ENCODE measurements at regions not wholly inside any gene's neighbourhood (a gene's known extent, or its start where the extent isn't known, plus 50 kb on each side); places are given as distances from the start of the nearest gene placed in this dataset.

DNA sequence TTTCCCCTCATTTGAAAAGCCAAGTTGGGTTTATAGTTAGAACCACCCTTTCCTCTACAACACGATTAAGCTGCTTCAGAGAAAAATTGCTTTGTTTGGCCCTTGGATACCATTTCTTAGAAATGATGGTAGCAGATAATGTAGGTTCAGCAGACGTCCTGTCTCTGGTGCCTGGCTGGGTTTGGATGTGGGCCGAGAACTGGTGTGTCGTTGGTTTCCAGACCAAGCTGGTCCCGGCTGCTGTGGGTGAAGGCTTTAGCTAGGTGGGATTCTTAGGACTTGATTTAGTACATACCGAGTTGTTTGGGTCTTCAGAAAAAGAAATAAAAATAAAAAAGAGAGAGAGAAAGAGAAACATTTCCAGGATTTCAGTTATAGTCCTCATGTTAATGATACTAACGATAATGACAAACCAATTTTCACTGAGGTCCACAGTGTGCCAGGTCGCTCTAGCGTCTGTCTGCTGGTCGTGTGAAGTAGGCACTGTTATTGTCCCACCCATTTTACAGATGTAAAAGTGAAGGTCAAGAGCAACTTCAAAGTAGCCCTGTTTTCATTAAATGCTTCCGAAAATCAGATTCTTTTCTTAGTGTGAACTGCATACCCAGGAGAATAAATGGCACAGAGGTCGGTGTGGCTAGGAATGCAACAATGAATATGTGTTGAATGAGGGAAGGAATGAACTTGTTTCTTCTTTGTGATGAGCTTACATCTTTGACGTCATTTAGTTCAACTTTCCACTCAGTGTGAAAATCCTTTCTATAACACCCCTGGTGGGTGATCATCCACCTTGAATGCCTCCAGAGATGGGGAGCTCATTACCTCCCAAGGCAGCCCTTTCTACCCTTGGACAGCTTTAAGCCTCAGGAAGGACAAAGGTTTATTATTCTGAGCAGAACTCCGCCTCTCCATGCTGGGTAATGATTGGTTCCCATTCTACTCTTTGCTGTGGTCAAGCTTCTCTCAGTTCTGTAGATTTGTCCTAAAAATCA lies 115.9 kb downstream of the INHBB start:
- no peak for DNase-seq

DNA sequence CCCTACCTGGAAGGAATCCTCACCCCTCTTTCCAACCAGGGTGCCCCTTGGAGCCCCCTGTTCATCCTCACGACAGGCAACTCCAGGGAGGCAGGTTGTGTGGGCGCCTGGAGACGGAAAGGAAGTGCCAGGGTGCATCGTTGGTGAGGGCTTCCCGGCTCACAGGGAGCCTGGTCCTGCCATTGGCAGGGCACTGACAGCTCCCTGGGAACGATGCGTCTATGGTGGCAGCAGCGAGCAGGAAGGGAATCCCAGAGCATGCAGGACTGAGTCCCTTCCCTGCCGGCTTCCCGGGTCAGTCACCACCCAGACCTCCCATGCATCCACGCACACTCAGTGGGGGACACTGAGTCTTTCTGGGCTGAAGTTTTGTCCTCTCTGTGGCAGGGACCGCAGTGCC lies 117.6 kb downstream of the INHBB start:
- no peak for DNase-seq

DNA sequence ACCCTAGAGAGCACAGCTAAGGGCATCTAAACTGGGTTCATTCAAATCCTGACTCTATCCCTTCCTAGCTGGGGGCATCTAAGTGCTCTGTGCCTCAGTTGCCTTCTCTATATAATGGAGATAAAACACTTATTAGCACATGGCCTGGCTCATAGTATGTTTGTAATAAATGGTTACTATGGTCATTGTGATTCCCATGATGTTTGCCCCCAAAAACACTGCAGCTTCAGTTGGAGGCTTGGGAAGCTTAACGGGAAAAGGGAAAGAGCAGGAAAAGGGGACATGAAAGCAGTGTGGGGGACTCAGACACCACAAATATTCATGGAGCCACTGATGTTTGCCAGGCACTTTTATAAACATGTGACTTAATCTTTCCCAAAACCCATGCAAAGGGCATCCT lies 118.1 kb downstream of the INHBB start:
- no peak for DNase-seq

DNA sequence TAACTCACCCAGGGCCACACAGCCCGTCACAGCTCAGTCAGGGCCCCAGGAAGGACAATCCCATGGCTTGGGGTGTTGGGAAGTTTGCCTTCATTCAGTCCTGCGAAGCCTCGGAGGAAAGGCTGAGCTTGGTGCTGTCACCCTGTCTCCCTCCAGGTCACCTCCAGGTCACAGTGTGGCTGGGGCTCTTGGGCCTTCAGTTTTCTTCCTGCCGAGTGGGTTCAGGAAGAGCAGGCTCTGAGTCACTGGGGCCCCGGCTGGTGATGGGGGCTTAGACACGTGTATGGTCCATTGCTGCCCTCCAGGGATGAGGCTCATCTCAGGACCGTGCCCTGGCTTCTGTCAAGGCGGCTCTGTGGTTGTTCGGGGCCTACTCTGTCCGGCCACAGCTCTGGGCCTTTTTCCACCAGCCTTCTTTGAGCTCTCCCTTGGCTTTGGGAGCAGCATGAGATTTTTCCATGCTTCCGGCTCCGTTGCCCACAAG lies 118.6 kb downstream of the INHBB start:
- no peak for DNase-seq

DNA sequence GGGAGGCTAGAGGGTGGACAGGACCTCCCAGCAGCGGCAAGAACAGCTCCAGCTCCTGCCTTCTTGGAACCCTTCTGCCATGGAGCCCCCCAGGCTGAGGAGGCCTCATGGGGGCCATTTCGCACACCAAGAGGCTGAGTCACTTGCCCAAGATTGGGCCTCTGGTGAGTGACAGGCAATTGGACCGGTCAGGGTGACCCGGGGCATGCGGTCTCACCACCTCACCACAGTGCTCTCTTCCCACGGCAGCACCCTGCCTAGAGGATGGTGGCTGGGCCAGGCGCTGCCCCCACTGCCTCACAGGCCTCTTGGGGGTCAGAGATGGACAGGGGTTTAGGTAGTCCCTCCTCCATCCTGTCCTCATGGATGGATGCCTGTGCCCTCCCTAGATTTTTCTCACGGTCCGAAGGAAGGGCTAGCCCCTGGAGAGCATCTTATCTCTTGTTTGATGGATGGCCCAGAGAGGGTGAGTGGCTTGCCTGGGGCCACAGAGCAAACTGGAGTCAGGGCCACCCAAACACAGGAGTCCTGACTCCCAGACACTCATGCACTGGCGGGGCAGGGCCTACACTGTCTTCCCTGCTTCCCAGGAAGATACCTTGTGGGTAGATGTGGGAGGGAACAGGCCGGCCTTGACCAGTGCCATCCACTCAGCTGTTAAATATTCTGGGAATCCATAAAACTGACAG lies 119.2 kb downstream of the INHBB start:
- no peak for DNase-seq

DNA sequence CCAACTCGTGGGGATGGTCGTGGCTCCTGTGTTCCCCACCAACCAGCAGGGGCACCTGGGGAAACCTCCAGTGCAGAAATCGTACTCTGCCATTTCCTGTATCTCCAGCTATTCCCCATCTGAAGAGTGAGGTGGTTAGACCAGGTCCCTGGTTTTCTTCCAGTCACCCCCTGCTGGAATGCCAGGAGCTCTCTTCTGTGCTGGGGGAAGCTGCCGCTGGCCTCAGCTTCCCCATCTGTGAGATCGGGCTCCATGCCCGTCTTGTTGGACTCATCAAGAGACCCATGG lies 119.7 kb downstream of the INHBB start:
- no peak for DNase-seq

DNA sequence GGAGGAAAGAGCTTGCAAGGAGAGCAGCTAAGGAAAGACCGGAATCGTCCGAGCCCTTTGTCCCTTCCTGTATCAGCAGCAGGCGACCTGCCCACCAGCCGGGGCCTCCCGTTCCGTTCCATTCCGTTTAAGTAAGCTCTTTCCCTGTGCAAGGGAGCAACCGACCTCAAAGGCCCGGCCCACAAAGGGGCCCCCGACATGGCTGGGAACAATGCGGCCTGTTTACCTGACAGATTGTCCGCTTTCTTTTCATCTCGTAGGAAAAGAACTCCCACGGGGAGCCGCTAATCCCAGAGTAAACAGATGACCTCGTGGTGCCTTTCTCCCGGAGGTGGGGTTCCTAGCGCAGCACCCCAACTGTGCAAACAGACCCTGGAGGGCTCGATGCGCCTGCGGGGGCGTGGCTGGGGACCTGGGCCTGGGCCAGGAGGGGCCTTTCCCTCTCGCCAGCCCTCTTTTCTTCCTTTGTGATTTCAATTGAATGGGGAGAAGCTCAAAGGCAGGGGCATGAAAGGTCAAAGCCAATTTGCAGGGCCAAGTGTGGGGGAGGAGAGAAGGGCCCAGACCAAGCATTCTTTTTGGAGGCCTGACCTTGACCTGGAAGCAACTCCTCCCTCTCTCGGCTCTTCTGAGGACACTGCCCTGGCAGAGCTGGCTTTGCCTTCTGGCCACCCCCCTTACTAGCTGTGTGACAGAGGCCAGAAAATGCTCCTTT lies 120.2 kb downstream of the INHBB start:
- DNase-seq, result no peak

DNA sequence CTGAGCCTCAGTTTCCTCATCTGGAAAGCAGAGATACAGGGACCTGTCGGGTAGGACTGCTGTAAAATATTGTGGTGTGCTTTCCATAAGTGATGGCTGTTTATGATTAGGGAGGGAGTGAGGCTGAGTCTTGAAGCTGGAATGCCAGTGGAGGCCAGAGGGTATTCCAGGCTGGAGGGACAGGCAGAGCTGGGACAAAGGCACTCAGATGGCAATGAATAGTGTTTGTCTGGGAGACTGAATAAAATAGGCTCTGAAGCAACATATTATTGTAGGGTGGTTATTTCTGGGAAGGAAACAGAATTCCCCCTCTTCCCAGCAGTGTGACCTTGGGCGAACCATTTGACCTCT lies 120.7 kb downstream of the INHBB start:
- DNase-seq, result no peak

DNA sequence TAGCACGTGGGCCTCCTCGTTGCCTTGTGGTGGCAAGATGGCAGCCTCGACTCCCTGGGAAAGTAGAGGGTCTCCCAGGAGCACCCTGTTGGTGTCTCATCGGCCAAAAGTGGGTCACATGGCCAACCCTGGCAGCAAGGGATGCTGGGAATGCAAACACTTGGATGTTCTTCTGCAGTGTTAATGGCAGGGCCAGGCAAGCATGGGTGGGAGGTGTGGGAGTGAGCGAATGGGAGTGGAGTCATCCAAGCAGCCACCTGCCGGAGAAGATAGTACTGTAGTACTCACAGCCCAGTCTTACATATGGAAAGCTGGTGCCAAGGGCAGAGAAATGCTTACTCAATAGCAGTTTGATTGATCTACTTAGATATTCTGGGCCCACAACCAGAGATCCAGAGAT lies 122.2 kb downstream of the INHBB start:
- DNase-seq, result no peak

DNA sequence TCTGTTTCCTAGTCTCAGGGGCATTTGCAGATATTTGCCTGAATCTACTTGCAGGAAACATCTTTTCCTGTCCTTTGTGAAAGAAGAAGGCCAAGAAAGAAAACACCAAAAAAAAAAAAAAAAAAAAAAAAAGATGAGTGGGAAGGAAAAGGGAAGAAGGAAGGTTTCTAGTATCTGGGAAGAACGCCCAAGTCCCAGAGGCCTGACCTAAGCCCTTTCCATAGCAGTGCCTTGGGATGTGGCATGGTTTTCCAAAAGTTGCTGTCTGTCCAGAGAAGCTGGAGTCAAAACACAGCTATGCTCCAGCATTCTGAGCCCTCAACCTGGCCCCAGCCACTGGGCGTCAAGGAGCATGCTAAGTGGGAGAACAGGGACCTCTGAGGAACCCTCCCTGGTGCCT lies 123.5 kb downstream of the INHBB start:
- DNase-seq, result peak; percentile 50

DNA sequence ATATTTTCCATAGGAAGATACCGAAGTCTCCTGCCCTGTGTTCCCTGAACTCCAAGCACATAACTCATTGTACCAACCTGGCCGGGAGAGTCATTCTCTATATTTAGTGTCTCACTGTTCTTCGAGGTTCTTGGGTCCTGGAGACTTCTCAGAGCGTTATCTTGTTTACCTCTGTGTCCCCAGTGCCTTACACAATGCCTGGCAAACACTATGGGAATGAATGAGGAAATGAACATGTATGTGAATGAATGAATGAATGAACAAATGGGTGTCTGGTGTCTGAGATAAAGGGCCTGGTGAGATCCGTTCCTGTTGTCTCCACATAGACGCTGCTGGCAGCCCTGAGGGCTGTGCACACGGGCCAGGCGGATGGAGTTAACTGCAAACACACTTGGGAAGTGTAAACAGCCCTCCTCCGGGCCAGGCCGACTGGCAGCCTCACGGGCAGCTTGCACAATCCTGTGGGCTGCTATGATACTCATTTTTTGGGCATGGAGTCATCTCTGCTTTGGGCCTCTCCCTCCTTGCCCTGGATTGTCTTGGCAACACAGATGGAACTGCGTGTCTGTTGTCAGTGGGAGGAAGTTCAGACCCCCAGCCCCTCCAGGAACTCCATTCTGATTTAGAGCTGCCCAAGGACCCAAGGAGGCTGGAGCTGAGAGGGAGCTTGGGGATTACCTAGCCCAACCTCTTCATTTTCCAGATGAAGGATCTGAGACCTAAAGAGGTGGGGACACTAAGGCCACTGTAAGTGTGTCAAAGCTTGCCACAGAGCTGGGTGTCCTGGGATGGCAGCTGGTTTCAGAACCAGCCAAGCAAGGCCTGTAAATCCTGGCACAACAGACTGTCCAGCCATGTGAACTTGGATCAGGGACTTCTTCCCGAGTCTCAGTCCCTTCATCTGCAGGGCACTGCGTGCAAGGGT lies 124.4 kb downstream of the INHBB start:
- DNase-seq, result peak; percentile 50

DNA sequence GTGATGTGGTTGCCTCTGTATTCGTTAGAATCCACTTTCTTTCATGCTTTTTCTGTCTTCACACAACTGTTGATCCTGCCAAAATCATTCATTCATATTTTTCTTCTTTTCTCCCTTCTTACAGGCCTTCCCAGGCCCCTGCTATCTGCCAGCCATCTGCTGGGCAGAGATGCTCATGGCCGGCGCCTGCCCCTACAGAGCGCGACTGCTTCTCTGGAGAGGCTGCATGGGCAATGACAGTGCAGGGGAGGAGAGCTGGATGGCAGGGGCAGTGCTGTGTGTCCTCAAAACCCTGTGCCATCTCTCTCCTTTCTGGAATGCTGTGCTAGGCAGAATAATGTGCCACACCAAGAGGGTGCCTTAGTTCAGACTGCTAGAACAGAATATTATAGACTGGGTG lies 125.2 kb downstream of the INHBB start:
- DNase-seq, result peak; percentile 25

DNA sequence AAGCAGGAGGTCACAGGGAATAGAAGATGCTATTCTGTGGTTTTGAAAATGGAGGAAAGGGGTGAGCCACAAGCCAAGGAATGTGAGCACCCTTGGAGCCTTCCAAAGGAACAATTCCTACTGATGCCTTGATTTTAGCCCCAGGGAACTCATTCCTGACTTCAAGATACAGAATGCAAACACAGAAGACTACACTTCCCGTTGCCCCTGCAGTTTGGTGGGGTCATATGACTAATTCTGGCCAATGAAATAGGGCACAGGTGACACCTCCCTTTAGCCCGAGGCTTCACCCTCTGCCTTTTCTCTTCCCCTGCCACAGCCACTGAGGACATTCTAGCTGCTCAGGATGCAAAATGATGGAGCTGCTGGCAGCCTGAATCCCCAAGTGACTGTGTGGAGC lies 126.1 kb downstream of the INHBB start:
- peak; percentile 9 for DNase-seq

DNA sequence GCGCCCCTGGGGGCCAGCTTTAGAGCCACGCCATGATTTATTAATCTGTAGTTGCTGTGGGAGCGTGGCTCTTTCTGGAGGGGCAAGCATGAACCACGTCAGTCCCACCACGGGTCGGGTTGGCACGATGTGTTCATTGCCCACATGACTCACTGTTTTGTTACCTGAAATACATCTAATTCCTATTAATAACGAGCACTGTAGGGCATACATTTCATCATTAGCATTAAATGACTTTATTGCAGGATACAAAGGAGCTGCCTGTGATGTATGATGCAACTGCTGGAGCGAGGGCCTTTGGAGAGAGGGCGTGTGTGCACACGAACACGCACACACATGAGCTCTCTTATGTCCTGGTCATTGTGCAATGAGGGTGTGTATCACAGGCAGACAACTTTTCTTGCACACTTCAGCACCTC lies 127.0 kb downstream of the INHBB start:
- DNase-seq, result peak; percentile 25

DNA sequence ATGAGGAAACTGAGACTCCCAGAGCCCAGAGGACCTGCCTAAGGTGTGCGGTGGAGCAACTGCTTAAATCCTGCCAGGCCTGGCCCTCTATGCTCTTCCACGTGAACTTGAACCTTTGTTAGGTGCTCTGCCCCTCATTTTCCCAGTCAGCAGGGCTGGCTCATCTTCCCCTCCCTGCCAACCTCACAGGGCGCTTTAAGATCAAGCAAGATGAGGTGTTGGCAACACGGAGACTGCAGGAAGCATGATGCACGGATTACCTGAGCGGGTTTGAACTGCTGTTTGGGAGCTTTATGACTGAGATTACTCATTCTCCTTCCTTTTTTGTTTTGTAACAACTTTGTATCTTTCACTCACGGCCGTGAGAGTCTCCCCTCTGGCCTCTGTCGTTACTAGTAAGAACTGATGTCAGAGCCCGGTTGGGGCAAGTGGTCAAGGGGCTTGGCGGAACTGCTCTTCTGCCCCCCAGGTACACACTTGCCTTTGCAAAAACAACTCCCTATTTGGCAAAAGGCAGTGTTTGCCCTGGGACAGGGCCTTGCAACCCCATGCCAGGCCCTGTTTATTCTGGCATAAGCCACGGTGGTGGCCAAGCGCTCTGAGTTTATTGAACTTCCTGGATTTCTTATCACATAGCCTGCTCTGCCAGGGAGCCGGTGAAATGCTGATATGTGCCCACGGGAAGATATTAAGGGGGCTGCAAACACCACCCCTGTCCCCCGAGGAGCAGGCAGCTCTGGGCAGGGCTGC lies 127.8 kb downstream of the INHBB start:
- DNase-seq, result peak; percentile 52

DNA sequence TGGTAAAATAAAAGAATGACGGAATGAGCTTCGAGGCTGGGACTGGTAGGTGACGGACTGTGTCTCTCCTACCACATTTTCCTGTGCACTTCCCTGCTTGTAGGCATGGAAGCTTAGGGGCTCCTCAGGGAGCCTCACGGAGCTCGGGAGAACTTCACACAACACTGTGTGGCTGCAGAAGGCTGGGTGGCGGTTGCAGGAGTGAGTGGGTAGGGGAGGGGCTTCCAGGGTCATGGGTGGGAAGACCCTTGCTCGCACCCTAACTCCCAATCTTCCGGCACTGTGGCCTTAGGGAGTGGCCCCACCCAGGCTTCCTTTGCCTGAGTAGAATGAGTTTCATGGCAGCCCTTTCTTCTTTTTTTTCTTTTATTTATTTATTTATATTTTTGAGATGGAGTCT lies 128.6 kb downstream of the INHBB start:
- peak; percentile 42 for DNase-seq

DNA sequence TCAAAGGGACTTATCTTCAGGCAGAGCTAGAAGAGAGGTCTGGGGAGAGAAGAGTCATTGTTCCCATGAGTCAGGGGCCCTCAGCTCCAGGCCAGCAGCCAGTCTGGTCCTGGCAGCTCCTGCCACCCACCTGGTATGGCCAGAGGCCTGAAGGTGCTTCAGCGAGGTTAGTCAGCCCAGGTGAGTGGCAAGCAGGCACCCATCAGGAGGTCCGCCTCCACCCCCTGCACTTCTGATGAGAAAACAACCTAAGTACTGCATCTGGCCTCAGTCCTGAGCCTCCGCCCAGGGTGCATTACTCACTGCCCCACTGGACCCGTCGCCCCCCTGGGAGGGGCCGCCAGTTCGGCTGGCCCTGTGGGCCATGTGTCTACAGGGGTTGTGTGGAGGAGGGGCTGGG lies 130.2 kb downstream of the INHBB start:
- peak; percentile 41 for DNase-seq

DNA sequence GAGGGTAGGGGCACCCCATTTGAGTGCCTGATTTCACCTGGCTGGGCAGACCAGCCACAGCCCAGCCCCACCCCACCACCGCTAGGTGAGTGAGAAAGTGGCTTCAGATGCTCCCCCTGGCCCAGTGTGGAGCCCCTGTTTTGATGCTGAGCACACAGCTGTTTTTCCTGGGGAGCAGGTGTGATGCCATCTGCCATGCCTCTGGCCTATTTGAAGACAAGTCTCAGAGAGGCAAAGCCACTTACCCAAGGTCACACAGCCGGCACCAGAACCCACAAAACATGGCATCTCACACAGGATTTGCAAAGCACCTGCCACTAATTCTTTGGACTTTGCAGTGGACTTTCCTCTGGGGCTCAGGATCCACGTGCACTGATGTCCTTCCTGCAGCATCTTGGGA lies 131.3 kb downstream of the INHBB start:
- peak; percentile 58 for DNase-seq

DNA sequence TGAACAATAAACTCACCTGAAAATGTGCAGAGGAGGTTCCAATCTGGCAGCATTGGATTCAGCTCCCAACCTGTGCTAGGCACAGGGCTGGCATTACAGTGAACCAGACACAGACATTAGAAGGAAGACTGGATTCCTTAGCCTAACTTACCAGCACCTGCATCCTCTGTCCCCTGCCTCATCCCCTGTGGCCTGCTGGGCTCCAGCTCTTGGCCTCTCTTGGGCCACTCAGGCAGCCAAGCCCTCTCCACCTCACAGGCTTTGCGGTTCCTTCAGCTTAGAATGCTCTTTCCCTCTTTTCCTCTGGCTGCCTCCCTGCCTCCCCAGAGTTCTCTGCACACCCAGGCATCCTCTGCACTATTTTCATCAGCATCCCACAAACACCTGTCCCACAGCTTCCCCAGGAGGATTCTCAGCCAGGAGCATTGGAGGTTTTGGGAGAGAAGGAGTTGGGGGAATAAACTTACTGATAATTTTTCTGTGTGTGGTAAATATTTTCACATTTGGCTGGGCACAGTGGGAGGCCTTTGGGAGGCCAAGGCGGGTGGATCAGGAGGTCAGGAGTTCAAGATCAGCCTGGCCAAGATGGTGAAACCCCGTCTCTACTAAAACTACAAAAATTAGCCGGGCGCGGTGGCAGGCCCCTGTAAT lies 132.0 kb downstream of the INHBB start:
- peak; percentile 48 for DNase-seq

DNA sequence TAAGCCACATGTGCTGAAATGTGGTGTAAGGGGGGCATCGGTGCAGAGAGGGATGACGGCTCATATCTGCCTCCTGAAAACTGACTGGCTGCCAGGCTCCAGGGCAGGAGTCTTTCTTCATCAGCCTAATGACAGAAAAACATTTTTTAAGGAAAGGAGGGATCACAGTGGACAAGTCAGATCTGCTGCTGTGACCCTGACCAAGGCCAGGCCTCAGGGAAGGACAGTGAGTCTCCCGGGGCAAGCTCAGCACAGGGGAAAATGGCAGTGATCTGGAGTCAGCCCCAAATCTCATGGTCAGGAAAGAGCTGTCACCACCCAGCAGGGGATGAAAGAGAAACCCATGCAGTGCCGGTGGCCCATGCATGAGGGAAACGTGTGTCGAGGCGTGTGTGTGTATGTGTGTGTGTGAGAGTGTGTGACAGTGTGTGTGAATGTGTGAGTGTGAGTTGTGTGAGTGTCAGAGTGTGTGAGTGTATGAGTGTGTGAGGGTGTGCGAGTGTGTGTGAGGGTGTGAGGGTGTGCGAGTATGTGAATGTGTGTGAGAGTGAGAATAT lies 134.5 kb downstream of the INHBB start:
- DNase-seq, result peak; percentile 37

DNA sequence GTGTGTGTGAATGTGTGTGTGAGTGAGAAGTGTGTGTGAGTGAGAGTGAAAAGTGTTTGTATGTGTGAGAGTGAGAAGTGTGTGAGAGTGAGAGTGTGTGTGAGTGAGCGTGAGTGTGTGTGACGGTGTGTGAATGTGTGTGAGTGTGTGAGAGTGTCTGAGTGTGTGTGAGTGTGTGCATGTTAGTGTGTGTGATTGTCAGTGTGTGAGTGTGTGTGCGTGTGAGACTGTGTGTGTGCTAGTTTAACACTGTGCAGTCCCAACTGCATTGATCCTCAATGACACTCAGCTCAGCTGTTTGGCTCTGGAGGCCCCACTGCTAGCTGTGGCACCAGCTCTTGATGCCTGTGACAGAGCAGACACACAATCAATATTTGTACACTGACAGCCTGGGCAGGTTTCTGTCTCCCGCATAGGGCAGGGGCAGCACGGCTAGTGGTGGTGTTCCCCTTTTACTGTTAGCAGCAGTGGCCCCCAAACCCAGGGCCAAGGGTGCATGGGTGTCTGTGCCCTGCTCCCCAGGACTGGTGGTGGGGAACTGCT lies 135.0 kb downstream of the INHBB start:
- DNase-seq, result peak; percentile 28
